H1 (cell line): ENCODE measurements at regions not wholly inside any gene's neighbourhood (a gene's known extent, or its start where the extent isn't known, plus 50 kb on each side); places are given as distances from the start of the nearest gene placed in this dataset.

Experiments used
- CTCF ChIA-PET: fragments of 300-600 bp; sonication (Branson Sonifier 250); formaldehyde crosslinking; loops from one replicate; lab custom pipeline; 2021; ENCODE audit not compliant: partially characterized antibody; lab: Charles Lee
- POLR2A ChIA-PET: fragments of 300-600 bp; sonication (Branson Sonifier 250); formaldehyde crosslinking; loops from one replicate; lab custom pipeline; 2021; ENCODE audit warnings: inconsistent platforms; ENCODE audit not compliant: partially characterized antibody; lab: Charles Lee
- DNase-seq, 2 experiments: peaks; one replicate each; pipeline versions ENCODE4 v3.0.0 to v3.0.0-alpha.2; 2010 to 2022; ENCODE audit warnings: low spot score in 2 of 2, low read depth in 1 of 2, mixed read lengths in 1 of 2
- FAIRE-seq: peaks from 2 replicates; lab custom pipeline; 2011; peaks lifted over from hg19 to GRCh38; lab: Jason Lieb, UNC
- H2AFZ ChIP-seq: 2 replicates; pipeline ENCODE4 v1.8.1; 2012; ENCODE audit warnings: low read length, inconsistent platforms
- H2AK5ac ChIP-seq: 2 replicates; pipeline ENCODE4 v1.6.1; 2013; ENCODE audit warnings: low read depth, low read length
- H2BK120ac ChIP-seq: replicated peaks from 2 replicates; pipeline ENCODE3; 2013; ENCODE audit warnings: low read depth, low read length, inconsistent platforms
- H2BK12ac ChIP-seq: 2 replicates; pipeline ENCODE4 v1.6.1; 2013; ENCODE audit warnings: low read depth, low read length
- H2BK15ac ChIP-seq: 2 replicates; pipeline ENCODE4 v1.6.1; 2013; ENCODE audit warnings: low read length
- H2BK20ac ChIP-seq: 2 replicates; pipeline ENCODE4 v1.6.1; 2013; ENCODE audit warnings: low read length
- H2BK5ac ChIP-seq: 2 replicates; pipeline ENCODE4 v1.6.1; 2013; ENCODE audit warnings: low read depth, low read length
- H3K14ac ChIP-seq: 2 replicates; pipeline ENCODE4 v1.6.1; 2013; ENCODE audit warnings: inconsistent platforms; ENCODE audit not compliant: insufficient read length
- H3K18ac ChIP-seq: 2 replicates; pipeline ENCODE4 v1.6.1; 2013; ENCODE audit warnings: low read length; ENCODE audit errors: extremely low read depth
- H3K23ac ChIP-seq: 2 replicates; pipeline ENCODE4 v1.6.1; 2013; ENCODE audit warnings: inconsistent platforms; ENCODE audit not compliant: insufficient read length
- H3K23me2 ChIP-seq: 2 replicates; pipeline ENCODE4 v1.6.1; 2013; ENCODE audit warnings: low read depth, low read length
- H3K27ac ChIP-seq: 2 replicates; pipeline ENCODE4 v1.6.1; 2011; ENCODE audit warnings: low read depth, low read length, inconsistent platforms
- H3K27me3 ChIP-seq, 4 experiments: replicated peaks in 1 of 4; 1 replicate in 1 of 4; 2 replicates in 3 of 4; pipeline versions ENCODE4 v1.6.1 to v1.8.1; 2011 to 2013; ENCODE audit warnings: low read length in 3 of 4, mild to moderate bottlenecking in 3 of 4, inconsistent platforms in 2 of 4, mixed read lengths in 2 of 4, moderate library complexity in 1 of 4; ENCODE audit not compliant: control insufficient read depth in 3 of 4, insufficient read depth in 3 of 4; ENCODE audit errors: extremely low read depth in 1 of 4
- H3K36me3 ChIP-seq, 4 experiments: 2 replicates each; pipeline versions ENCODE4 v1.6.1 to v1.8.1; 2011 to 2013; ENCODE audit warnings: mild to moderate bottlenecking in 4 of 4, low read length in 3 of 4, moderate library complexity in 2 of 4, control low read depth in 1 of 4, inconsistent platforms in 1 of 4; ENCODE audit not compliant: insufficient read depth in 4 of 4, control insufficient read depth in 2 of 4
- H3K4ac ChIP-seq: replicated peaks from 2 replicates; pipeline ENCODE3; 2013; ENCODE audit warnings: low read length, low read depth, mixed read lengths, inconsistent platforms; ENCODE audit not compliant: insufficient read length
- H3K4me1 ChIP-seq, 4 experiments: replicated peaks in 1 of 4; 1 replicate in 1 of 4; 2 replicates in 3 of 4; pipeline versions ENCODE4 v1.6.1 to v1.8.1; 2011 to 2013; ENCODE audit warnings: low read length in 3 of 4, inconsistent platforms in 2 of 4, mixed read lengths in 1 of 4; ENCODE audit not compliant: insufficient read depth in 4 of 4, control insufficient read depth in 3 of 4
- H3K4me2 ChIP-seq, 2 experiments: 2 replicates each; pipeline versions ENCODE4 v1.6.1 to v1.8.1; 2011 to 2013; ENCODE audit warnings: low read depth in 2 of 2, low read length in 2 of 2, control low read depth in 1 of 2, inconsistent platforms in 1 of 2, mild to moderate bottlenecking in 1 of 2; ENCODE audit not compliant: insufficient read depth in 1 of 2
- H3K4me3 ChIP-seq, 4 experiments: fragments of 200-600, 300-600 bp in 1 of 4; sonication (generic), shearing (Covaris generic), sonication (Bioruptor Twin) in 1 of 4; 2 replicates each; pipeline versions ENCODE4 v1.5.1 to v1.8.1; 2011 to 2016; ENCODE audit warnings: low read length in 4 of 4, low read depth in 3 of 4, control low read depth in 2 of 4, inconsistent platforms in 2 of 4, mild to moderate bottlenecking in 2 of 4, mixed read lengths in 1 of 4, moderate library complexity in 1 of 4; ENCODE audit not compliant: insufficient read depth in 2 of 4; ENCODE audit errors: extremely low read depth in 1 of 4
- H3K56ac ChIP-seq: replicated peaks from 2 replicates; pipeline ENCODE3; 2013; ENCODE audit warnings: low read depth, mild to moderate bottlenecking, mixed read lengths, low read length, inconsistent platforms; ENCODE audit not compliant: insufficient read length
- H3K79me1 ChIP-seq: 2 replicates; pipeline ENCODE4 v1.6.1; 2013; ENCODE audit warnings: low read depth, low read length, control low read depth
- H3K79me2 ChIP-seq, 2 experiments: 2 replicates each; pipeline versions ENCODE4 v1.6.1 to v1.8.1; 2012 to 2013; ENCODE audit warnings: low read length in 2 of 2, mild to moderate bottlenecking in 2 of 2, inconsistent platforms in 1 of 2; ENCODE audit not compliant: insufficient read depth in 2 of 2, control insufficient read depth in 1 of 2
- H3K9ac ChIP-seq, 4 experiments: replicated peaks in 1 of 4; 1 replicate in 1 of 4; 2 replicates in 3 of 4; pipeline versions ENCODE4 v1.6.1 to v1.8.1; 2011 to 2013; ENCODE audit warnings: low read depth in 3 of 4, low read length in 3 of 4, control low read depth in 2 of 4, mild to moderate bottlenecking in 2 of 4, moderate library complexity in 2 of 4, inconsistent platforms in 1 of 4; ENCODE audit errors: extremely low read depth in 1 of 4
- H3K9me3 ChIP-seq, 2 experiments: 2 replicates each; pipeline versions ENCODE4 v1.6.1 to v1.8.1; 2012 to 2013; ENCODE audit warnings: mild to moderate bottlenecking in 2 of 2, moderate library complexity in 2 of 2, control low read depth in 1 of 2, inconsistent platforms in 1 of 2, low read depth in 1 of 2, low read length in 1 of 2, mixed read lengths in 1 of 2; ENCODE audit not compliant: insufficient read depth in 2 of 2
- H4K20me1 ChIP-seq, 2 experiments: replicated peaks in 1 of 2; 2 replicates each; pipeline versions ENCODE3 to v1.8.1; 2011 to 2013; ENCODE audit warnings: inconsistent platforms in 2 of 2, low read length in 2 of 2, mild to moderate bottlenecking in 1 of 2; ENCODE audit not compliant: insufficient read depth in 2 of 2, control insufficient read depth in 1 of 2
- H4K5ac ChIP-seq: 2 replicates; pipeline ENCODE4 v1.6.1; 2013; ENCODE audit warnings: low read length, low read depth, mixed read lengths, inconsistent platforms; ENCODE audit not compliant: insufficient read length
- H4K8ac ChIP-seq: 2 replicates; pipeline ENCODE4 v1.8.0; 2013; ENCODE audit warnings: mild to moderate bottlenecking, moderate library complexity, low read length, inconsistent platforms; ENCODE audit not compliant: insufficient read depth; ENCODE audit errors: extremely low read depth
- H4K91ac ChIP-seq: replicated peaks from 2 replicates; pipeline ENCODE3; 2013; ENCODE audit warnings: low read length, mixed read lengths, inconsistent platforms; ENCODE audit not compliant: insufficient read length
- ASH2L ChIP-seq: fragments of 200-600, 300-600 bp; sonication (generic); IDR thresholded peaks from one replicate; pipeline ENCODE4 v1.7.1; 2017; ENCODE audit warnings: low read length
- CTBP2 ChIP-seq: IDR thresholded peaks from 2 replicates; pipeline ENCODE4 v1.7.0; 2011; ENCODE audit warnings: borderline replicate concordance, mild to moderate bottlenecking, moderate library complexity, mixed read lengths, low read length; ENCODE audit not compliant: insufficient read depth, insufficient read length
- RAD21 ChIP-seq, 2 experiments: IDR thresholded peaks in 1 of 2; conservative IDR thresholded peaks in 1 of 2; 2 replicates each; pipeline ENCODE4 v1.6.1; 2011; ENCODE audit warnings: low read depth in 2 of 2, low read length in 2 of 2, improper control_type of control experiment in 1 of 2, inconsistent platforms in 1 of 2, mild to moderate bottlenecking in 1 of 2, moderate library complexity in 1 of 2
- TBP ChIP-seq: IDR thresholded peaks from 2 replicates; pipeline ENCODE4 v1.6.1; 2011; ENCODE audit warnings: low read depth, low read length, improper control_type of control experiment
- USF2 ChIP-seq: IDR thresholded peaks from 2 replicates; pipeline ENCODE4 v1.6.1; 2011; ENCODE audit warnings: low read length, improper control_type of control experiment
- WGBS, 2 experiments: shearing (Covaris generic) in 1 of 2; methylation state at CpG; one replicate each; pipeline versions ENCODE4 v1.1.6 to v1.1.7; 2013 to 2015; ENCODE audit warnings: low lambda C conversion rate in 2 of 2, mixed read lengths in 2 of 2, inconsistent platforms in 1 of 2, low coverage in 1 of 2, missing lambda C conversion rate in 1 of 2; ENCODE audit not compliant: insufficient replicate concordance in 2 of 2, insufficient coverage in 1 of 2, insufficient read length in 1 of 2; ENCODE audit errors: extremely low coverage in 1 of 2, missing lambda C conversion rate in 1 of 2; 5-methylcytosine and 5-hydroxymethylcytosine counted together

GRCh38 chr14:89720741-89721729 lies 233.5 kb downstream of the EFCAB11 start:
- no peaks in the 10 kb centered on the region for H3K9me3 ChIP-seq
- peak overlapping the region; percentile 68 for H2AFZ ChIP-seq
- H2BK12ac ChIP-seq, result peak overlapping the region; percentile 85
- no peak overlapping the region for H3K14ac ChIP-seq
- FAIRE-seq, result no peak
- peak overlapping the region; percentile 67; the same call in 1 of the 2 replicates for H2BK15ac ChIP-seq
- peak overlapping the region; percentile 58 for H3K4ac ChIP-seq
- no peak overlapping the region; the same call in 1 of the 2 replicates for H2AK5ac ChIP-seq
- no peaks in the 10 kb centered on the region for H3K79me2 ChIP-seq
- H4K5ac ChIP-seq, result peak overlapping the region; percentile 51
- no peaks in the 10 kb centered on the region for H3K27me3 ChIP-seq
- H2BK20ac ChIP-seq, result peak overlapping the region; percentile 98; the same call in 1 of the 2 replicates
- H3K79me1 ChIP-seq, result no peaks in the 10 kb centered on the region
- H3K4me1 ChIP-seq, result peaks cover 14 to 26% (median 21%) of the 10 kb centered on the region in 4 experiments
- peak overlapping the region; percentile 26 to 58 for H3K4me2 ChIP-seq
- peak overlapping the region; percentile 89 for H3K18ac ChIP-seq
- peak overlapping the region; percentile 20 for H3K56ac ChIP-seq
- TF ChIP-seq RAD21 (IDR thresholded peaks at IDR 0.05 in 1 of 2, conservative IDR thresholded peaks at IDR 0.05 in 1 of 2; ENCODE audit: low read depth in 2 of 2, low read length in 2 of 2) (0 out of 4 replicates have a peak, but pooled peaks of 1 of the 2 experiments have one; percentile 1), ASH2L (no peak), USF2 (no peak), CTBP2 (peak; percentile 42), TBP (no peak)
- H3K36me3 ChIP-seq, result no peaks in the 10 kb centered on the region
- peak overlapping the region in 1 of 4 experiments; percentile 1; a peak in 2 of 8 replicates for H3K4me3 ChIP-seq
- WGBS, 2 experiments, result 38% methylated on average over 11 of the region's 11 CpGs; no CpG with 5 or more reads in 1 of the 2 experiments
- peak overlapping the region; percentile 94; the same call in 1 of the 2 replicates for H2BK5ac ChIP-seq
- no peak overlapping the region for H3K23ac ChIP-seq
- no peaks in the 10 kb centered on the region for H4K20me1 ChIP-seq
- no peaks in the 10 kb centered on the region for H3K23me2 ChIP-seq
- peak overlapping the region; percentile 68 for H2BK120ac ChIP-seq
- POLR2A ChIA-PET, result interaction anchor here (0.7 kb wide), 1 partner anchor 39 kb away, joined by 3 read pairs; no protein-coding TSS in a partner anchor
- DNase-seq, result no peak
- peak overlapping the region; percentile 94 for H4K91ac ChIP-seq
- no peak overlapping the region for H4K8ac ChIP-seq
- no peak overlapping the region for H3K9ac ChIP-seq
- CTCF ChIA-PET, result interaction anchor here (0.5 to 2.4 kb wide), 13 partner anchors 8 to 544 kb away, joined by 3 to 9 read pairs (median 3); partner anchors contain the start of gene EFCAB11
- peak overlapping the region; percentile 39; the same call in 1 of the 2 replicates for H3K27ac ChIP-seq
